CD4-positive, CD25-positive, alpha-beta regulatory T cell (primary cell): ENCODE measurements at regions not wholly inside any gene's neighbourhood (a gene's known extent, or its start where the extent isn't known, plus 50 kb on each side); places are given as distances from the start of the nearest gene placed in this dataset.

Source experiments
- ATAC-seq, 2 donors: fragments of 150-1000 bp; cut with Tn5 transposase; one replicate each; pipeline ENCODE4 v1.10.0; 2021; ENCODE audit warnings: low read depth in 2 of 2, moderate number of reproducible peaks in 2 of 2, moderate library complexity in 1 of 2
- DNase-seq, 3 donors: peaks; one replicate each; pipeline versions ENCODE4 v3.0.0 to v3.0.0-alpha.2; 2012 to 2022; ENCODE audit warnings: mixed read lengths in 1 of 3
- H3K27ac ChIP-seq: one replicate; pipeline ENCODE4 v1.7.0; 2013; ENCODE audit warnings: mild to moderate bottlenecking, low read length; ENCODE audit not compliant: insufficient read depth, poor library complexity, severe bottlenecking
- H3K27me3 ChIP-seq: one replicate; pipeline ENCODE4 v1.7.0; 2013; ENCODE audit warnings: low read length; ENCODE audit not compliant: control insufficient read depth, insufficient read depth
- H3K36me3 ChIP-seq: one replicate; pipeline ENCODE4 v1.7.0; 2013; ENCODE audit warnings: mild to moderate bottlenecking, low read length, moderate library complexity; ENCODE audit not compliant: control insufficient read depth, insufficient read depth
- H3K4me1 ChIP-seq: 2 replicates; pipeline ENCODE4 v1.7.0; 2013; ENCODE audit warnings: mild to moderate bottlenecking, low read length; ENCODE audit not compliant: insufficient read depth, control insufficient read depth, poor library complexity, severe bottlenecking
- H3K4me3 ChIP-seq: one replicate; pipeline ENCODE4 v1.7.0; 2013; ENCODE audit warnings: low read depth, mild to moderate bottlenecking, low read length, moderate library complexity
- H3K9me3 ChIP-seq, 2 experiments: 1 replicate in 1 of 2; 2 replicates in 1 of 2; pipeline ENCODE4 v1.7.0; 2013; ENCODE audit warnings: low read length in 2 of 2, mild to moderate bottlenecking in 1 of 2, moderate library complexity in 1 of 2; ENCODE audit not compliant: control insufficient read depth in 2 of 2
- H3K27ac Mint-ChIP-seq, 3 donors: one replicate each; pipeline ENCODE4 v1.8.0; 2020 to 2022; ENCODE audit warnings: mild to moderate bottlenecking in 3 of 3, mixed read lengths in 3 of 3, moderate library complexity in 2 of 3
- H3K27me3 Mint-ChIP-seq: one replicate; pipeline ENCODE4 v1.8.0; 2022; ENCODE audit warnings: mild to moderate bottlenecking, mixed read lengths
- H3K36me3 Mint-ChIP-seq: one replicate; pipeline ENCODE4 v1.8.0; 2020; ENCODE audit warnings: mixed read lengths
- H3K4me1 Mint-ChIP-seq, 4 donors: one replicate each; pipeline ENCODE4 v1.8.0; 2020 to 2022; ENCODE audit warnings: mixed read lengths in 4 of 4, mild to moderate bottlenecking in 1 of 4
- H3K4me3 Mint-ChIP-seq, 4 donors: one replicate each; pipeline ENCODE4 v1.8.0; 2020 to 2022; ENCODE audit warnings: mild to moderate bottlenecking in 4 of 4, mixed read lengths in 4 of 4, moderate library complexity in 3 of 4
- H3K9me3 Mint-ChIP-seq, 7 donors: one replicate each; pipeline ENCODE4 v1.8.0; 2020 to 2022; ENCODE audit warnings: mixed read lengths in 7 of 7, mild to moderate bottlenecking in 3 of 7, moderate library complexity in 2 of 7

GRCh38 chr4:104066533-104066932 lies 346.7 kb upstream of the TACR3 start:
- DNase-seq (no peak), ATAC-seq (no peak)
- Histone ChIP-seq H3K36me3 (no peaks in the 10 kb centered on the region), H3K27ac (no peak overlapping the region), H3K9me3 (no peaks in the 10 kb centered on the region), H3K4me1 (no peaks in the 10 kb centered on the region), H3K4me3 (no peak overlapping the region), H3K27me3 (no peaks in the 10 kb centered on the region)
- H3K27ac Mint-ChIP-seq: no peak overlapping the region
- no peaks in the 10 kb centered on the region for H3K4me1 Mint-ChIP-seq
- H3K4me3 Mint-ChIP-seq: no peak overlapping the region
- H3K9me3 Mint-ChIP-seq: peaks cover 0 to 9% (median 3%) of the 10 kb centered on the region in 7 donors
- H3K27me3 Mint-ChIP-seq: no peaks in the 10 kb centered on the region
- H3K36me3 Mint-ChIP-seq: no peaks in the 10 kb centered on the region

DNA sequence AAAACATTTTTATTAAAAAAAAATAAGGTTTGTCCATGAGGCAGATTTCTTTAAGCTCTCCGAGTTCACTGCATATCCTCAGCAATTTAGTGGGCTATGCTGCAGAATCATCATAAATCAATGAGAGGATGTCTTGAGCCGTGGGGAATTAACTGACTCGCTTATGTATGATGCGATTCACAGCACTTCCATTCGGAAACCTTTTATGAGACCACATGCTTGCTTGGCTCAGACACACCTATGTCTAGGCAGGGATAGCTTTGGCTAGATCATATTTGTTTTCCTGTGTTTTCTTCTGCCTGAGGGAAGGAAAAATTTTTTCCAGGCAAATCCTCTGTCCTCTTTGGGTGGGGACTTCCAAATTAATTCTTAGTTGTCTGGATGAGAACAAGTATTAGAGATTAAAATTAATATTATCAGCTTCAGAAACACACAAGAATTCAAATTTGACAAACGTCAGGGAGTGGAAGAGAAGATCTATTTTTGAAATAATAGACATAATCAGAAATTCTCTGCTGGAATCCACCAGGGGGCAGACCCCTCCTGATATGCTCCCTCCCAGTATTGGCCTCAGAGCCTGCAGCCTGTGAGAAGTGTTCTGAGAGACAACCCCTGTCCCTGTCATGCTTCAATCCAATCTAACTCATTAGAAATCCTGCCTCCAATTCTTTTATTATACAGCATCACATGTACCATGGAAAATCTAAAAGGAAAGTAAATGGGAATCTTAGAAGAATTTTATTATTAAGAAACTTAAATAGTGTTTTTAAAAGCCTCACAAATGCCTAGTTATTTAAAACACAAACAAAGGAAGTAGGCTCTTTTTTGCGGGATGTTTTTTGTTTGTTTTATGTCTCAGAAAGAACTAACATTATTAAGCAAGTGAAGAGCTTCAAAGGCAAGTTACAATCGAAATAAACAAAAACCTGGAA lies 345.1 kb upstream of the TACR3 start:
- Mint-ChIP-seq H3K4me3 (no peak overlapping the region), H3K27me3 (no peaks in the 10 kb centered on the region), H3K9me3 (peaks cover 0 to 9% (median 4%) of the 10 kb centered on the region in 7 donors), H3K27ac (no peak overlapping the region), H3K4me1 (no peaks in the 10 kb centered on the region), H3K36me3 (no peaks in the 10 kb centered on the region)
- no peaks in the 10 kb centered on the region for H3K4me1 ChIP-seq
- no peak overlapping the region for H3K27ac ChIP-seq
- H3K27me3 ChIP-seq: no peaks in the 10 kb centered on the region
- no peaks in the 10 kb centered on the region for H3K36me3 ChIP-seq
- no peak for ATAC-seq
- peak in 1 of 3 donors; percentile 9 for DNase-seq
- H3K9me3 ChIP-seq: no peaks in the 10 kb centered on the region
- H3K4me3 ChIP-seq: no peak overlapping the region

DNA sequence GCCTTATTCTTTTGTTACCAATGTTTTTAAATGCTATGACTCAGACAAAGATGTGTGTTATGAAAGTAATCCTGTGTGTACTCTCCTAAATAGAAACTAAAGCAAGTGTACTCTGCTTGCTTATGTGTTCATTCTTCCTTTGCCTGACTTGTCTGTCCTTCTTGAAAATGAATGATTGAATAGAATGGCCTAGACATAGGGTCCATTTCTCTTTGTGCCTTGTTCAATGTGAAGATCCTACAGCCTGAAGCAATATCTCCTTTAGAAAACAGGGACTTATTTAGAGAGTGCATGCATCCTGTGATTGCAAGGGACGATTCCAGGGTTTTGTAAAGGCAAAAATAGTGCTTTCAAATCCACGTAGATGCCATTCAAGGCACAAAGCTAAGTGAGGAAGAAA lies 343.6 kb upstream of the TACR3 start:
- DNase-seq: no peak
- no peaks in the 10 kb centered on the region for H3K27me3 Mint-ChIP-seq
- H3K9me3 ChIP-seq: no peaks in the 10 kb centered on the region
- H3K36me3 Mint-ChIP-seq: no peaks in the 10 kb centered on the region
- no peaks in the 10 kb centered on the region for H3K27me3 ChIP-seq
- ATAC-seq: no peak
- peaks cover 0 to 12% (median 2%) of the 10 kb centered on the region in 7 donors for H3K9me3 Mint-ChIP-seq
- no peak overlapping the region for H3K4me3 Mint-ChIP-seq
- H3K4me3 ChIP-seq: no peak overlapping the region
- H3K4me1 Mint-ChIP-seq: no peaks in the 10 kb centered on the region
- no peaks in the 10 kb centered on the region for H3K36me3 ChIP-seq
- no peak overlapping the region for H3K27ac Mint-ChIP-seq
- no peaks in the 10 kb centered on the region for H3K4me1 ChIP-seq
- no peak overlapping the region for H3K27ac ChIP-seq

DNA sequence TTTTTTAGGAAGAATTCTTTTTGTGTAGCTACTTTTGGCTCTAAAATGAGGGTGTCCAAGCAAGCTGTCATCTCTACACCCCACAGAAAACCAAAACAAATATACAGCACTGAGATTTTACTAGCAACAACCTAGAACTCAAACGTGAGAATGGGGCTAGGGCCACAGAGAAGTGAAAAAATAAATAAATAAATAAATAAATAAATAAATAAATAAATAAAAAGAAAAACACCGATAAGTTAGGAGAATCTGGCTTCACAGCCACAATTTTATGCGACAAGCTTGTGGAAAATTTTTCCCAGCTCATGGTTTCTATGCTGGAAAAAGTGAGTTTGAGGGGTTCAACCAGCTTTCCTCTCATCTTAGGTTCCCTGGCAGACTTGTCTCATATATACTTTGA lies 324.6 kb upstream of the TACR3 start:
- no peak for DNase-seq
- H3K27ac ChIP-seq: no peak overlapping the region
- H3K36me3 Mint-ChIP-seq: no peaks in the 10 kb centered on the region
- no peaks in the 10 kb centered on the region for H3K4me1 ChIP-seq
- no peaks in the 10 kb centered on the region for H3K27me3 ChIP-seq
- H3K9me3 Mint-ChIP-seq: peaks cover 0 to 15% (median 7%) of the 10 kb centered on the region in 7 donors
- H3K36me3 ChIP-seq: no peaks in the 10 kb centered on the region
- H3K27me3 Mint-ChIP-seq: no peaks in the 10 kb centered on the region
- H3K27ac Mint-ChIP-seq: no peak overlapping the region
- H3K4me1 Mint-ChIP-seq: no peaks in the 10 kb centered on the region
- no peaks in the 10 kb centered on the region for H3K9me3 ChIP-seq
- no peak overlapping the region for H3K4me3 ChIP-seq
- no peak for ATAC-seq
- no peak overlapping the region for H3K4me3 Mint-ChIP-seq

DNA sequence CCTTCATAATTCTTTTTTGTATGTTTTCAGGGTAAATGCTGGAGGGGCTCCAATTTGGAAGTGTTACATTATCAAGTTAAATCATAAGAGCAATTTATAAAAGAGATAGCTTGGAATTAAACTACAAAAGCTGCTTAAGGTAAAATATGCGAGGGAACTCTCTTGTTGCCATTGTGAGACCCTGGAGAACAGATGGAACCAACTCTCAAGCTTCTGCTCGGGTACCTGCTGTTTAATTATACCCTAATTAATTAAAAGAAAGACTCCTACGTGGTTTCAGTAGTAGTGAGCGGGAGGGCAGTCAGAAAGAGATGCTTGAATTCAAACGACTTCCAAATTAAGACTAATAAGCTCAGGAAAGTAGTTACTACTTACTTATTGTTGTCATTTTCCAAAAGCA lies 313.1 kb upstream of the TACR3 start:
- H3K9me3 ChIP-seq: no peaks in the 10 kb centered on the region
- no peak for DNase-seq
- no peaks in the 10 kb centered on the region for H3K36me3 ChIP-seq
- no peaks in the 10 kb centered on the region for H3K27me3 Mint-ChIP-seq
- H3K36me3 Mint-ChIP-seq: no peaks in the 10 kb centered on the region
- H3K27me3 ChIP-seq: no peaks in the 10 kb centered on the region
- H3K27ac Mint-ChIP-seq: no peak overlapping the region
- no peaks in the 10 kb centered on the region for H3K4me1 Mint-ChIP-seq
- no peak for ATAC-seq
- no peak overlapping the region for H3K27ac ChIP-seq
- no peak overlapping the region for H3K4me3 Mint-ChIP-seq
- no peaks in the 10 kb centered on the region for H3K4me1 ChIP-seq
- no peak overlapping the region for H3K4me3 ChIP-seq
- H3K9me3 Mint-ChIP-seq: peaks cover 0 to 7% (median 4%) of the 10 kb centered on the region in 7 donors

GRCh38 chr4:104025251-104025650 lies 305.5 kb upstream of the TACR3 start:
- no peak overlapping the region for H3K4me3 Mint-ChIP-seq
- H3K36me3 Mint-ChIP-seq: no peaks in the 10 kb centered on the region
- H3K9me3 Mint-ChIP-seq: peaks cover 0 to 8% (median 5%) of the 10 kb centered on the region in 7 donors

DNA sequence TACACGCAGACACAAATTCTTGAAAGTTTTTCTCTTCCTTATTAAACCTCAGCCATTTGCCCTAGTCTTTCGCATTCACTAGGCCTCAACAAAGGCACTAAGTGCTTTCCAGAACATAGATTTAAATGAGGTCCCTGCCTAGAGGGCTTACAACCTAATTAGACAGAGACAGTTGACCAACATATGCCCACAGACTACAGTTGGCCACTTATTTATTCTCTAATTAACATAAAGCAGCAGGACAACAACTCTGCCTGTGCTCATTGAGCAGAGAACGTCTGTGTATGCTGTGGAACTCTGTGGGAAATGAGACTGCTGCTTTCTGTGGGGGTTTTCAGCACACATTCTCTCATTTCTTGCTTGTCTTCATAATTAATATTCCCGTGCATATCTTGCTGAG lies 303.0 kb upstream of the TACR3 start:
- no peaks in the 10 kb centered on the region for H3K9me3 ChIP-seq
- no peaks in the 10 kb centered on the region for H3K4me1 ChIP-seq
- DNase-seq (no peak), ATAC-seq (no peak)
- H3K27ac ChIP-seq: no peak overlapping the region
- Mint-ChIP-seq H3K4me1 (no peaks in the 10 kb centered on the region), H3K27ac (no peak overlapping the region), H3K4me3 (no peak overlapping the region), H3K9me3 (peaks cover 0 to 7% (median 2%) of the 10 kb centered on the region in 7 donors), H3K27me3 (no peaks in the 10 kb centered on the region), H3K36me3 (no peaks in the 10 kb centered on the region)
- H3K27me3 ChIP-seq: no peaks in the 10 kb centered on the region
- no peaks in the 10 kb centered on the region for H3K36me3 ChIP-seq
- H3K4me3 ChIP-seq: no peak overlapping the region

More at GRCh38 chr4:104025251-104025650, 305.5 kb upstream of the TACR3 start:
- no peaks in the 10 kb centered on the region for H3K9me3 ChIP-seq
- Mint-ChIP-seq H3K27ac (no peak overlapping the region), H3K27me3 (no peaks in the 10 kb centered on the region), H3K4me1 (no peaks in the 10 kb centered on the region)
- no peaks in the 10 kb centered on the region for H3K36me3 ChIP-seq
- no peak overlapping the region for H3K27ac ChIP-seq
- no peak overlapping the region for H3K4me3 ChIP-seq
- DNase-seq (no peak), ATAC-seq (no peak)
- H3K27me3 ChIP-seq: no peaks in the 10 kb centered on the region
- no peaks in the 10 kb centered on the region for H3K4me1 ChIP-seq

DNA sequence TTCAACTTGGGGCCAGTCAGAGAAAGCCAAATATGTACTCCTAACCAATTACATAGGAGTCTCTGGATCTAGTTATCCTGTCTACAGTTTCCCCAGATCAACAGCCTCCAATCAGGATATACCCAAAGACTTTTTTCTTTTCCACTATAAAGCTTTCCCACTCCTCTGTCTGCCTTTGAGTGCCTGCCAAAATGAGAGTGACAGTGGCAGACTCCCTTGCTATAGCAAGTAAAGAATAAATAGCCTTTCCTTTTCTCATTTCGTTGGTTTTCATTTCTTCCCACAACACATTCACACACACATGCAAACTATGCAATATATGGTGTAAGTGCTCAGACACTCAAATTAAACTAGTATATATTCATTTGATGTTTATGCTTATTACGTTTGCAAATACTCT lies 302.4 kb upstream of the TACR3 start:
- DNase-seq: no peak
- Mint-ChIP-seq H3K9me3 (peaks cover 0 to 7% (median 2%) of the 10 kb centered on the region in 7 donors), H3K4me1 (no peaks in the 10 kb centered on the region), H3K27ac (no peak overlapping the region), H3K27me3 (no peaks in the 10 kb centered on the region), H3K4me3 (no peak overlapping the region), H3K36me3 (no peaks in the 10 kb centered on the region)
- H3K4me3 ChIP-seq: no peak overlapping the region
- ATAC-seq: no peak
- no peaks in the 10 kb centered on the region for H3K27me3 ChIP-seq
- no peak overlapping the region for H3K27ac ChIP-seq
- H3K4me1 ChIP-seq: no peaks in the 10 kb centered on the region
- H3K36me3 ChIP-seq: no peaks in the 10 kb centered on the region
- no peaks in the 10 kb centered on the region for H3K9me3 ChIP-seq
